ENCODE measurements at regions not wholly inside any gene's neighbourhood (a gene's known extent, or its start where the extent isn't known, plus 50 kb on each side); places are given as distances from the start of the nearest gene placed in this dataset.

DNA sequence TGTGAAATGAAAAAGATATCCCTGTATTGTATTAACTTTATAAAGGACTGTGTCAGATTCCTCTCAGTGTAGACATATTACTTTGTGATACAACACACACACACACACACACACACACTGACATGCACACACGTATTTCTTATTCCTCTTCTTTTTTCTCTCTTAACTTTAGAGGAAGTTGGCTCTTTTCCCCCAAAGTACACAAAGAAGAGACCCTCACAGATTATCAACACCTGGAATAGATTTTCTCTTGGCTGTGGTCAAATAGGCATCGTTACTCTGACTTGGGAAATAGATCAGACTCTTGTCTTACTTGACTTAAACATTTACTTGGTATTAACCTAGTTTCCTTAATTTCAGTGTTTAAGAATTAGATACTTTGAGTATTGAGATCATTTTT is 792.8 kb downstream of the ADGRL2 start:
- TF ChIP-seq FOXM1 (IDR thresholded peaks at IDR 0.05; ENCODE audit: borderline replicate concordance, low read depth): no peak

DNA sequence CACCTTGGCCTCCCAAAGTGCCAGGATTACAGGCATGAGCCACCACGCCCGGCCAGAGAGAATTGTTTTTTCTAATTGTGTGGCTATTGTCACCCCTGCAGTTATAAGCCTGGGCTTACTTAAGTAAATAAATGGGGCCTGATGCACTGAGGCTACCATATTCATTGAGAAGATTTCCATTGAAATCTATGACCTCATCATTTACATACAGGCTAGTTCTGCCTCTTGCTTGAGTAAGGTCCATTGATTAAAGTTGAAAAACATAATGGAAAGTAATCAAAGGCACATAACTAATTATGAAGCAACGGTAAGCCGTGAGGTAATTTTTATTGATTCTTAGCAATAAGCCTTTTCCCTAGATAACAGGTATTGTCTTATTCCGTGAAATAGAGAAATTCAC is 788.9 kb downstream of the ADGRL2 start:
- TF ChIP-seq TCF12 (IDR thresholded peaks at IDR 0.05; ENCODE audit: low read depth) (no peak), YY1 (IDR thresholded peaks at IDR 0.05; ENCODE audit: low read depth) (no peak), MAX (IDR thresholded peaks at IDR 0.05) (no peak)

- no peak for TF ChIP-seq RAD21 (IDR thresholded peaks at IDR 0.05; ENCODE audit: low read depth)
- TF ChIP-seq TCF12 (IDR thresholded peaks at IDR 0.05; ENCODE audit: low read depth): no peak
- TF ChIP-seq REST (IDR thresholded peaks at IDR 0.05; ENCODE audit: low read depth): no peak
- TF ChIP-seq MAX (IDR thresholded peaks at IDR 0.05): no peak
- no peak for TF ChIP-seq EGR1 (IDR thresholded peaks at IDR 0.05)
- TF ChIP-seq FOXM1 (IDR thresholded peaks at IDR 0.05; ENCODE audit: borderline replicate concordance, low read depth): no peak
- TF ChIP-seq CREB1 (IDR thresholded peaks at IDR 0.05; ENCODE audit: low read depth): no peak
- TF ChIP-seq NFIC (IDR thresholded peaks at IDR 0.05): no peak
- TF ChIP-seq CEBPB (IDR thresholded peaks at IDR 0.05): no peak
- TF ChIP-seq ZBTB7A (IDR thresholded peaks at IDR 0.05; ENCODE audit: low read depth): no peak
- no peak for TF ChIP-seq TAF1 (IDR thresholded peaks at IDR 0.05; ENCODE audit: low read depth)
- no peak for TF ChIP-seq YY1 (IDR thresholded peaks at IDR 0.05; ENCODE audit: low read depth)
- no peak for TF ChIP-seq USF1 (IDR thresholded peaks at IDR 0.05)
- no peak for TF ChIP-seq TEAD4 (IDR thresholded peaks at IDR 0.05)
- TF ChIP-seq EP300 (IDR thresholded peaks at IDR 0.05; ENCODE audit: borderline replicate concordance): no peak
These were observed 786.6 kb downstream of the ADGRL2 start for GRCh38 chr1:82587371-82587770.

DNA sequence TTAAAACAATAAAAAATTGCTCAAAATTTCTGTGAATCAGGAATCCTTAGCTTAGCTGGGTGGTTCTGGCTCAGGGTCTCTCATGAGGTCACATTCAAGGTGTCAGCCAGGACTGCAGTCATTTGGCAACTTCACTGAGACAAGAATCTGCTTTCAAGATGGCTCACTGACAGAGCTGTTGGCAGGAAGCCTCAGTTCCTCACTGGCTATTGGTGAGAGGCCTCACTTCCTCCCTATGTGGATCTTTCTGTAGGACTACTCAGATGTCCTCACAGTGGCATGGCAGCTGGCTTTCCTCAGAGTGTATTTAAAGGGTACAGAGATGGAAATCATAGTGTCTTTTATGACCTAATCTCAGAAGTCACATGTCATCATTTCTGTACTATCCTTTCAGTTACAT is 785.7 kb downstream of the ADGRL2 start:
- TF ChIP-seq TAF1 (IDR thresholded peaks at IDR 0.05; ENCODE audit: low read depth): no peak
- TF ChIP-seq EP300 (IDR thresholded peaks at IDR 0.05; ENCODE audit: borderline replicate concordance): no peak

GRCh38 chr1:82582347-82582746 is 781.6 kb downstream of the ADGRL2 start:
- no peak for TF ChIP-seq USF1 (IDR thresholded peaks at IDR 0.05)
- TF ChIP-seq CEBPB (IDR thresholded peaks at IDR 0.05): no peak
- no peak for TF ChIP-seq TEAD4 (IDR thresholded peaks at IDR 0.05)
- no peak for TF ChIP-seq TAF1 (IDR thresholded peaks at IDR 0.05; ENCODE audit: low read depth)
- TF ChIP-seq EGR1 (IDR thresholded peaks at IDR 0.05): no peak
- no peak for TF ChIP-seq FOXM1 (IDR thresholded peaks at IDR 0.05; ENCODE audit: borderline replicate concordance, low read depth)
- TF ChIP-seq MAX (IDR thresholded peaks at IDR 0.05): no peak
- TF ChIP-seq EP300 (IDR thresholded peaks at IDR 0.05; ENCODE audit: borderline replicate concordance): no peak
- TF ChIP-seq RAD21 (IDR thresholded peaks at IDR 0.05; ENCODE audit: low read depth): no peak
- no peak for TF ChIP-seq NFIC (IDR thresholded peaks at IDR 0.05)

GRCh38 chr1:82578086-82578726 is 777.5 kb downstream of the ADGRL2 start:
- TF ChIP-seq NFIC (IDR thresholded peaks at IDR 0.05): no peak
- no peak for TF ChIP-seq USF1 (IDR thresholded peaks at IDR 0.05)
- no peak for TF ChIP-seq CREB1 (IDR thresholded peaks at IDR 0.05; ENCODE audit: low read depth)
- TF ChIP-seq MAX (IDR thresholded peaks at IDR 0.05): no peak
- TF ChIP-seq RAD21 (IDR thresholded peaks at IDR 0.05; ENCODE audit: low read depth): no peak

GRCh38 chr1:82567348-82567747 is 766.6 kb downstream of the ADGRL2 start:
- no peak for TF ChIP-seq USF1 (IDR thresholded peaks at IDR 0.05)
- TF ChIP-seq CREB1 (IDR thresholded peaks at IDR 0.05; ENCODE audit: low read depth): no peak
- TF ChIP-seq YY1 (IDR thresholded peaks at IDR 0.05; ENCODE audit: low read depth): no peak
- no peak for TF ChIP-seq CEBPB (IDR thresholded peaks at IDR 0.05)
- TF ChIP-seq MAX (IDR thresholded peaks at IDR 0.05): no peak
- no peak for TF ChIP-seq RAD21 (IDR thresholded peaks at IDR 0.05; ENCODE audit: low read depth)
- no peak for TF ChIP-seq TAF1 (IDR thresholded peaks at IDR 0.05; ENCODE audit: low read depth)
- no peak for TF ChIP-seq REST (IDR thresholded peaks at IDR 0.05; ENCODE audit: low read depth)
- no peak for TF ChIP-seq EGR1 (IDR thresholded peaks at IDR 0.05)
- no peak for TF ChIP-seq TCF12 (IDR thresholded peaks at IDR 0.05; ENCODE audit: low read depth)

Data from Ishikawa (cell line).